Cardiac muscle cell (in vitro differentiated cells and primary cell): ENCODE measurements at regions not wholly inside any gene's neighbourhood (a gene's known extent, or its start where the extent isn't known, plus 50 kb on each side); places are given as distances from the start of the nearest gene placed in this dataset.

Source experiments
- DNase-seq, 2 donors: peaks; one replicate each; pipeline versions ENCODE4 v3.0.0 to v3.0.0-alpha.2; 2010 to 2017; ENCODE audit warnings: low read depth in 1 of 2, low spot score in 1 of 2
- H3K27ac ChIP-seq: fragments of 200-600 bp; sonication (generic); 2 replicates; pipeline ENCODE4 v1.5.1; 2016
- H3K27me3 ChIP-seq: fragments of 200-600 bp; sonication (generic); 2 replicates; pipeline ENCODE4 v1.6.0; 2016; ENCODE audit warnings: control low read depth
- H3K36me3 ChIP-seq: fragments of 200-600 bp; sonication (generic); 2 replicates; pipeline ENCODE4 v1.5.1; 2016; ENCODE audit warnings: control low read depth
- H3K4me1 ChIP-seq: fragments of 200-600 bp; sonication (generic); 2 replicates; pipeline ENCODE4 v1.8.1; 2017; ENCODE audit warnings: low read depth, mild to moderate bottlenecking, mixed run types
- H3K4me3 ChIP-seq: fragments of 200-600 bp; sonication (generic); 2 replicates; pipeline ENCODE4 v1.5.1; 2016; ENCODE audit warnings: mild to moderate bottlenecking
- H3K9me3 ChIP-seq: fragments of 200-600 bp; sonication (generic); 2 replicates; pipeline ENCODE4 v1.5.1; 2017; ENCODE audit warnings: low read depth, mild to moderate bottlenecking, control low read depth
- CTCF ChIP-seq: IDR thresholded peaks from 2 replicates; pipeline ENCODE4 v1.5.1; 2012; ENCODE audit warnings: low read depth, mild to moderate bottlenecking, low read length

- DNase-seq = no peak
Measured at GRCh38 chr6:132964868-132965382, 150.6 kb downstream of the RPS12 start.

GRCh38 chr6:132967871-132968270, 153.5 kb downstream of the RPS12 start:
- TF ChIP-seq CTCF = no peak
- Histone ChIP-seq H3K27me3 (peaks cover 3% of the 10 kb centered on the region), H3K27ac (no peak overlapping the region), H3K36me3 (no peaks in the 10 kb centered on the region), H3K4me1 (no peaks in the 10 kb centered on the region), H3K9me3 (no peaks in the 10 kb centered on the region), H3K4me3 (no peak overlapping the region)
- no peak for DNase-seq

More at GRCh38 chr6:132964868-132965382, 150.6 kb downstream of the RPS12 start:
- Histone ChIP-seq H3K27me3 (peaks cover 3% of the 10 kb centered on the region), H3K36me3 (no peaks in the 10 kb centered on the region), H3K4me3 (no peak overlapping the region), H3K9me3 (no peaks in the 10 kb centered on the region), H3K27ac (no peak overlapping the region), H3K4me1 (no peaks in the 10 kb centered on the region)
- TF ChIP-seq CTCF = no peak

- Histone ChIP-seq H3K27ac (no peak overlapping the region), H3K27me3 (peaks cover 3% of the 10 kb centered on the region), H3K4me1 (peaks cover 4% of the 10 kb centered on the region), H3K4me3 (no peak overlapping the region), H3K9me3 (no peaks in the 10 kb centered on the region), H3K36me3 (no peaks in the 10 kb centered on the region)
- no peak for TF ChIP-seq CTCF
- no peak for DNase-seq
Measured at GRCh38 chr6:132968419-132968950, 154.1 kb downstream of the RPS12 start.

GRCh38 chr6:132969196-132969595, 154.8 kb downstream of the RPS12 start:
- DNase-seq = no peak
- H3K27me3 ChIP-seq = peaks cover 3% of the 10 kb centered on the region
- H3K4me3 ChIP-seq = no peak overlapping the region
- no peak overlapping the region for H3K27ac ChIP-seq
- H3K4me1 ChIP-seq = peaks cover 4% of the 10 kb centered on the region
- H3K36me3 ChIP-seq = no peaks in the 10 kb centered on the region
- no peak for TF ChIP-seq CTCF
- no peaks in the 10 kb centered on the region for H3K9me3 ChIP-seq

GRCh38 chr6:132971676-132972075, 157.3 kb downstream of the RPS12 start:
- Histone ChIP-seq H3K27me3 (no peaks in the 10 kb centered on the region), H3K27ac (no peak overlapping the region), H3K4me1 (peaks cover 4% of the 10 kb centered on the region), H3K4me3 (no peak overlapping the region), H3K9me3 (no peaks in the 10 kb centered on the region), H3K36me3 (no peaks in the 10 kb centered on the region)
- DNase-seq = no peak
- no peak for TF ChIP-seq CTCF
